ENCODE measurements at regions not wholly inside any gene's neighbourhood (a gene's known extent, or its start where the extent isn't known, plus 50 kb on each side); places are given as distances from the start of the nearest gene placed in this dataset.

GRCh38 chr5:36367524-36367923 is 65.8 kb upstream of the RANBP3L start:
- H3K4me2 ChIP-seq (ENCODE audit: low read depth, low read length) = no peak overlapping the region
- TF ChIP-seq MXI1 (IDR thresholded peaks at IDR 0.05; ENCODE audit: borderline replicate concordance, low read depth, low read length) = no peak
- no peak for TF ChIP-seq NFE2L2 (IDR thresholded peaks at IDR 0.05; ENCODE audit: low read depth, low read length)
- no peak for TF ChIP-seq CEBPB (IDR thresholded peaks at IDR 0.05; ENCODE audit: low read depth, low read length)
- no peak for TF ChIP-seq RAD21 (IDR thresholded peaks at IDR 0.05; ENCODE audit: low read length)
- TF ChIP-seq USF2 (IDR thresholded peaks at IDR 0.05; ENCODE audit: low read depth, low read length) = no peak
- no peak for TF ChIP-seq FOS (IDR thresholded peaks at IDR 0.05; ENCODE audit: low read depth, low read length)
- TF ChIP-seq MAFK (IDR thresholded peaks at IDR 0.05; ENCODE audit: low read depth, low read length) = no peak
- TF ChIP-seq POLR2A (IDR thresholded peaks at IDR 0.05; ENCODE audit: low read depth, low read length) = no peak
- peak; percentile 16 for DNase-seq

More at GRCh38 chr5:36367524-36367923, 65.8 kb upstream of the RANBP3L start:
- H3K9me3 ChIP-seq (ENCODE audit: control insufficient read depth, insufficient read depth, low read length) = no peaks in the 10 kb centered on the region
- CTCF ChIA-PET = no interaction called here
- no peak overlapping the region for H2AK5ac ChIP-seq (ENCODE audit: low read depth, low read length)
- no peak overlapping the region for H3K4me3 ChIP-seq (ENCODE audit: insufficient read depth, low read depth, low read length)
- no peak overlapping the region for H4K5ac ChIP-seq (ENCODE audit: low read depth, low read length)
- no peaks in the 10 kb centered on the region; the same call in 1 of the 2 replicates for H3K27me3 ChIP-seq (ENCODE audit: control insufficient read depth, insufficient read depth, low read length)
- BruUV-seq (replicated peaks) = no TSS peak
- no peak for ATAC-seq (ENCODE audit: low read depth)
- no peaks in the 10 kb centered on the region for H3K4me1 ChIP-seq (ENCODE audit: control insufficient read depth, insufficient read depth, low read length)
- H3K27ac ChIP-seq (ENCODE audit: insufficient read depth, low read length) = no peak overlapping the region
- H2AK9ac ChIP-seq (replicated peaks; ENCODE audit: low read depth, low read length, poor library complexity) = no peak overlapping the region
- no peak overlapping the region for H3K4ac ChIP-seq (ENCODE audit: low read depth, low read length)
- no peak overlapping the region for H4K8ac ChIP-seq (ENCODE audit: low read depth in 2 of 2, low read length in 2 of 2)
- H3K14ac ChIP-seq (replicated peaks; ENCODE audit: low read depth, low read length) = no peak overlapping the region
- no peaks in the 10 kb centered on the region; the same call in 1 of the 2 replicates for H3K9me1 ChIP-seq (ENCODE audit: insufficient read depth, low read length)
- H3K18ac ChIP-seq (ENCODE audit: low read depth, low read length) = no peak overlapping the region
- no peak overlapping the region for H2BK20ac ChIP-seq (ENCODE audit: low read depth, low read length)
- H4K20me1 ChIP-seq (ENCODE audit: insufficient read depth, low read length) = no peaks in the 10 kb centered on the region
- no peak overlapping the region for H2BK15ac ChIP-seq (ENCODE audit: low read depth, low read length)
- no peaks in the 10 kb centered on the region for H3K36me3 ChIP-seq (ENCODE audit: control insufficient read depth, insufficient read depth, low read length)
- dilution Hi-C loops (cut with HindIII; ENCODE audit: low sequenced_read_pairs, unreplicated experiment) = no loop called here
- POLR2A ChIA-PET (ENCODE audit: unreplicated experiment) = no interaction called here
- H2BK120ac ChIP-seq (ENCODE audit: low read depth, low read length) = no peak overlapping the region
- no peak overlapping the region for H3K23ac ChIP-seq (ENCODE audit: low read depth, low read length)
- in situ Hi-C loops (cut with MboI; ENCODE audit: low sequenced_read_pairs) = no loop called here
- no peak overlapping the region for H2AFZ ChIP-seq (replicated peaks; ENCODE audit: low read length, poor library complexity)
- intact Hi-C loops (cut with micrococcal nuclease) = no loop called here
- no peaks in the 10 kb centered on the region for H3K79me1 ChIP-seq (ENCODE audit: low read depth in 1 of 2, low read length in 2 of 2)
- H4K91ac ChIP-seq (ENCODE audit: insufficient read depth, low read depth, low read length) = no peak overlapping the region
- no peak overlapping the region for H3K9ac ChIP-seq (ENCODE audit: low read depth, low read length)
- no peak overlapping the region for H3K56ac ChIP-seq (ENCODE audit: extremely low read depth, insufficient read depth, low read length)
- no peak overlapping the region for H2BK5ac ChIP-seq (ENCODE audit: low read depth, low read length, poor library complexity, severe bottlenecking)
- WGBS, 2 experiments (ENCODE audit: extremely low coverage in 2 of 2, insufficient read length in 1 of 2) = no CpG with 5 or more reads among the region's 2 CpGs

All from IMR-90 (cell line).